Colonic mucosa (tissue), 4 donors: ENCODE measurements at regions not wholly inside any gene's neighbourhood (a gene's known extent, or its start where the extent isn't known, plus 50 kb on each side); places are given as distances from the start of the nearest gene placed in this dataset.

Experiments used
- DNase-seq: peaks from one replicate; pipeline ENCODE4 v3.0.0-alpha.2; 2020
- H3K27ac ChIP-seq: fragments of 200-600 bp; one replicate; pipeline ENCODE4 v1.8.0; 2021
- H3K27me3 ChIP-seq: fragments of 200-600 bp; one replicate; pipeline ENCODE4 v1.8.0; 2021
- H3K36me3 ChIP-seq: fragments of 200-600 bp; one replicate; pipeline ENCODE4 v1.8.0; 2021
- H3K4me1 ChIP-seq: fragments of 200-600 bp; one replicate; pipeline ENCODE4 v1.8.0; 2021; ENCODE audit warnings: mild to moderate bottlenecking
- H3K4me3 ChIP-seq: fragments of 200-600 bp; one replicate; pipeline ENCODE4 v1.8.0; 2021
- H3K9ac ChIP-seq, 2 donors: one replicate each; pipeline ENCODE4 v1.7.0; 2013; ENCODE audit warnings: control low read depth in 2 of 2, low read depth in 2 of 2, low read length in 2 of 2
- H3K9me3 ChIP-seq: fragments of 200-600 bp; one replicate; pipeline ENCODE4 v1.8.0; 2021
- intact Hi-C: fragments of 100-400 bp; cut with DNase I; formaldehyde crosslinking; loops from one replicate; pipeline ENCODE4 v1.14.1; 2022
- TF ChIP-seq, protein P1 (sequence below): fragments of 200-600 bp; IDR thresholded peaks from one replicate; pipeline ENCODE4 v1.8.0; 2022; ENCODE audit warnings: antibody characterized with exemption, mild to moderate bottlenecking
- donor health status: healthy.
- donor health status: DM: no; HTN: no; CAD: no.
- donor health status: DM: no; HTN: no; CAD: no.

DNA sequence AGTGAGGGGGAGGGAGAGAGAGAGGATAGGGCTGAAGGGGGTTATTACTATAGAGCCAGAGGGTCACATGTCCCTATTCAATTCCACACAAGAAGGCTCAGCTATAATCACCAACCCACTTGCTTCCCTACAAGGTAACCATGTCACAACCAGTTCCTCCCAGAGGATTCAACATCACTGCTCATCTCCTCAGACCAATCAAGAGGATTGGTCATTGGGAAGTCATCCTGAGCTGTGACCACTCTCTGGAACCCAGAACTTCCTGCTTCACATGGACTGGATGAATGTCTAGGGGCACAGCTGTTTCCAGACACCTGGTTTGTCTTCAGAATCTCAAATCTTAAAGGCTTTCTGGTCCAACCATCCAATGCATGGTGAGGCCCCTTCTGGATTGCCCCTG, 154.9 kb upstream of the SDK2 start:
- no peak for DNase-seq
- no peak overlapping the region for H3K27ac ChIP-seq
- H3K9me3 ChIP-seq: no peaks in the 10 kb centered on the region
- no peaks in the 10 kb centered on the region for H3K27me3 ChIP-seq
- H3K4me3 ChIP-seq: no peak overlapping the region
- no peaks in the 10 kb centered on the region for H3K4me1 ChIP-seq
- H3K9ac ChIP-seq: no peak overlapping the region
- H3K36me3 ChIP-seq: no peaks in the 10 kb centered on the region
- TF ChIP-seq, protein P1, sequence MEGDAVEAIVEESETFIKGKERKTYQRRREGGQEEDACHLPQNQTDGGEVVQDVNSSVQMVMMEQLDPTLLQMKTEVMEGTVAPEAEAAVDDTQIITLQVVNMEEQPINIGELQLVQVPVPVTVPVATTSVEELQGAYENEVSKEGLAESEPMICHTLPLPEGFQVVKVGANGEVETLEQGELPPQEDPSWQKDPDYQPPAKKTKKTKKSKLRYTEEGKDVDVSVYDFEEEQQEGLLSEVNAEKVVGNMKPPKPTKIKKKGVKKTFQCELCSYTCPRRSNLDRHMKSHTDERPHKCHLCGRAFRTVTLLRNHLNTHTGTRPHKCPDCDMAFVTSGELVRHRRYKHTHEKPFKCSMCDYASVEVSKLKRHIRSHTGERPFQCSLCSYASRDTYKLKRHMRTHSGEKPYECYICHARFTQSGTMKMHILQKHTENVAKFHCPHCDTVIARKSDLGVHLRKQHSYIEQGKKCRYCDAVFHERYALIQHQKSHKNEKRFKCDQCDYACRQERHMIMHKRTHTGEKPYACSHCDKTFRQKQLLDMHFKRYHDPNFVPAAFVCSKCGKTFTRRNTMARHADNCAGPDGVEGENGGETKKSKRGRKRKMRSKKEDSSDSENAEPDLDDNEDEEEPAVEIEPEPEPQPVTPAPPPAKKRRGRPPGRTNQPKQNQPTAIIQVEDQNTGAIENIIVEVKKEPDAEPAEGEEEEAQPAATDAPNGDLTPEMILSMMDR: no peak
- intact Hi-C loops: no loop called here

DNA sequence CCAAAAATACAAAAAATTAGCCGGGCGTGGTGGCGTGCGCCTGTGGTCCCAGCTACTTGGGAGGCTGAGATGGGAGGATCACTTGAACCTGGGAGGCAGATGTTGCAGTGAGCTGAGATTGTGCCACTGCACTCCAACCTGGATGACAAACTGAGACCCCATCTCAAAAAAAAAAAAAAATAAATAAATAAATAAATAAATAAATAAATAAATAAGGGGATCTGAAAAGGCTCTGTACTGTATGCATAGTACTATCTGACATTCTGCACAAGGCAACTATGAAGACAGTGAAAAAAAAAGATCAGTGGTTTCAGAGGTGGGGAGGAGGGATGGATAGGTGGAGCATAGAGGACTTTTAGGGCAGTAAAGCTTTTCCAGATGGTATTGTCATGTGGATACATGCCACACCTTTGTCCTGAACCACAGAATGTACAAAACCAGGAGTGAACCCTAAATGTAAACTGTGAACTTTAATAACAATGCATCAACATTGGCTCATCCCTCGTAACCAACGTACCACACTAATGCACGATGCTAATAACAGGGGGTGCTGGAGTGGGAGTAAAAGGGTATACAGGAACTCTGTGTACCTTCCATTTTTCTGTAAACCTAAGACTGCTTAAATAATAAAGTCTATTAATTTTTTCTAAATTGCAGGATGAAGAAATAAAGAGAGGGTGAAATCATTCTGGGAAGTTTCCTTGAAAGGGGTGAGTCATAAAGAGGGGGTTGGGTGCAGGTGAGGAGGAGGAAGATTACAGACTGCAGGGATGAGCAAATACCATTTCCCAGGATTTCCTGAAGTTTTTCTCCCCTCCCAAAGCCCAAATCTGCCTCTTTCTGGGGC, 155.8 kb upstream of the SDK2 start:
- TF ChIP-seq, protein P1: no peak
- Histone ChIP-seq H3K4me1 (no peaks in the 10 kb centered on the region), H3K27ac (no peak overlapping the region), H3K9ac (no peak overlapping the region), H3K27me3 (no peaks in the 10 kb centered on the region), H3K9me3 (no peaks in the 10 kb centered on the region), H3K36me3 (no peaks in the 10 kb centered on the region), H3K4me3 (no peak overlapping the region)
- intact Hi-C loops: no loop called here
- no peak for DNase-seq

DNA sequence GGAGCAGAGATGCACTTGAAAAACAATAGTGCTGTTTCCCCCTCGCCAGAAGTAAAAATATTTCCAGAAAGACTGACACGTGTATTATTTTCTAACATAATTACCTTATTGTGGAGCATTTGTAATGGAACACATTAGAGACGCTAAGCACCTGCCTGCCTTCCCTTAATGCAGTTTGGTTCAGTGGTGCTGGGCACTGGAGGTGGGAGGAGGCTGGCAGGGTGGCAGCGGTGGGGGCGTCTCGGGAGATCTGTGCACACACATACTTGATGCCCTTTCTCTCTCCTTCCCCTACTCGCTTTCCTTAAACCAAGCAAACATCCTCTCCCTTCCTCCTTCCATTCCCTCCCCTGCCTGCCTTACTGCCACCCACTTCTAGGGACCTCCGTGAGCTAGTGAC, 156.6 kb upstream of the SDK2 start:
- DNase-seq: no peak
- intact Hi-C loops: no loop called here
- Histone ChIP-seq H3K4me1 (no peaks in the 10 kb centered on the region), H3K9me3 (no peaks in the 10 kb centered on the region), H3K27ac (no peak overlapping the region), H3K36me3 (no peaks in the 10 kb centered on the region), H3K4me3 (no peak overlapping the region), H3K9ac (no peak overlapping the region), H3K27me3 (no peaks in the 10 kb centered on the region)
- TF ChIP-seq, protein P1: no peak

DNA sequence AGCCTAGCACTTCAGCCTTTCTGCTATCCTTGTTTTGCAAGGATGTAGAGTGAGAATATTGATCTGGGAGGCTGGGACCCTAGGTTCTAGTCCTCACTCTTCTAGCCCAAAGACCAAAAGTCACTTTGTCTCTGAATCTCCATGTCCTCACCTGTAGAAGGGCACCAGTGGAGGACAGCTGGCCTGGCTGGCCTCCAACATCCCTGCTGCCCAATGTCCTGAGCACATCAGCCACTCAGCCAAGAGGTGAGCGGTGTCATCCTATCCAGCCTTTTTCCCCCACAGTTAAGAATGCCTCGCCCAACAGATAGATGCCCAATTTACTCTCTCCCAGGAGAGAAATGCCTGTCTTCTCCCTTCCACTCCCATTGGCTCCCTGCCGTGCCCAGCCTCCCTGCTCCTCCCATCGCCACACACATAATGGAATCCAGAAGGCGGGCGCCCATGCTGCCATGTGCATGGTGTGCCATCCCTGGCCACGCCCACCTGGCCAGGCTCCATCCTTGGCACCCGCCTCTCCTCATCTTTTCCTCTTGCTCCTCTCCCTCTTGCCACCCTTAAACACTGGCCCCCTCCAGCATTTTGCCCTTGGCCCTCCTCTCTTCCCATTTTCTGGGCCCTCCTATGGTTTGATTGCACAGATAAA, 157.3 kb upstream of the SDK2 start:
- TF ChIP-seq, protein P1: no peak
- intact Hi-C loops: no loop called here
- Histone ChIP-seq H3K9ac (no peak overlapping the region), H3K27ac (no peak overlapping the region), H3K27me3 (no peaks in the 10 kb centered on the region), H3K4me1 (no peaks in the 10 kb centered on the region), H3K4me3 (no peak overlapping the region), H3K9me3 (no peaks in the 10 kb centered on the region), H3K36me3 (no peaks in the 10 kb centered on the region)
- DNase-seq: no peak

DNA sequence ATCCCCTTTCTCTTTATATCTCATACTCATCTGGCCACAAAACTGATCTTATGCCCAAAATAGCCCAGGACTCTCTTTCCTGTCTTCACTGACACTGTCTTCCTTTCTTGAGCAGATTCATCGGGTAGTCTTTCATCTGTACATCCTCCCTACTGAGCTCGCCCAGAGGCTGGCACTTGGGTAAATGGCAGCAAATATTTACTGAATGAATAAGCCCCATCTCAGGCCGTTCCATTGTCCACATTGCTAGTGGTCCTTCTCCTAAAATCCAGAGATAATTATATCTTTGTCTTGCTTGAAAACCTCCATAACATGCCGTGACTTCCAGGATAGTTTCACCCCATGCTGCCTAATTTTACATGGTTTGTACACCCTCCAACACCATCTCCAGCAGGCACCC, 158.1 kb upstream of the SDK2 start:
- H3K27me3 ChIP-seq: no peaks in the 10 kb centered on the region
- TF ChIP-seq, protein P1: no peak
- no peaks in the 10 kb centered on the region for H3K4me1 ChIP-seq
- H3K36me3 ChIP-seq: no peaks in the 10 kb centered on the region
- no peak overlapping the region for H3K27ac ChIP-seq
- intact Hi-C loops: no loop called here
- H3K4me3 ChIP-seq: no peak overlapping the region
- DNase-seq: no peak
- no peaks in the 10 kb centered on the region for H3K9me3 ChIP-seq
- no peak overlapping the region for H3K9ac ChIP-seq
